ENCODE measurements at regions not wholly inside any gene's neighbourhood (a gene's known extent, or its start where the extent isn't known, plus 50 kb on each side); places are given as distances from the start of the nearest gene placed in this dataset.

DNA sequence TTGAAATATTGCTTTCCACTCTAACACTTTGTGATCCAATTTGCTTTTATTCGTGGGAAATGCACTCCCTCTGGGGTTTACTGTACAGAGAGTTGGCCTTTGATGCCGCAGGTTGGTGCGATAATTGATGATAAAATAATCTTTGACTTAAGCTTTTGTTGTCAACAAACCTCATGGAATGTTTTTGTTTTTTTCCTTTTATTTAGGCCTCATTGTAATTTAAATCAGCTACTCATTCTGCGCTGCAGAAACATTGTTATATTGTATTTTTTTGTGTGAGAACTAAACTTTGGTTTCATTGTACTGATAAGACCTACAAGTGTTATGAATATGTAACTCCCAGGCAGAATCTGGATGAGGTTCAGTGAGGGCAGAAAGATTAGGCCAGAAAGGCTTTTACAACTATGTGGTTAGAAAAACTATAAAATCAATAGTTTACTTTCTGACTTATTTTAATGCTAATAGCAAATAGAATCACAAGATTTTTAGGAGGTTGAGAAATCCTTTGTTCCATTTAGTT, 76.8 kb upstream of the POM121L12 start:
- no peak for DNase-seq
- H3K36me3 ChIP-seq (ENCODE audit: low read depth): no peaks in the 10 kb centered on the region
- ChIA-PET POLR2A (ENCODE audit: unreplicated experiment) (no interaction called here), CTCF (no interaction called here)
- H3K4me3 ChIP-seq: no peak overlapping the region
- H2AFZ ChIP-seq: no peak overlapping the region
- H3K4me2 ChIP-seq: no peak overlapping the region
- H3K27ac ChIP-seq: no peak overlapping the region
- H3K4me1 ChIP-seq (replicated peaks; ENCODE audit: insufficient read depth): no peaks in the 10 kb centered on the region
- no peak for TF ChIP-seq EZH2 (IDR thresholded peaks at IDR 0.05; ENCODE audit: low read depth)
- TF ChIP-seq CTCF (conservative IDR thresholded peaks at IDR 0.05): no peak
- intact Hi-C loops (cut with micrococcal nuclease; ENCODE audit: unreplicated experiment): no loop called here
- BruUV-seq (replicated peaks): no TSS peak
- no peaks in the 10 kb centered on the region for H3K9me3 ChIP-seq (ENCODE audit: insufficient read depth, low read depth)
- H3K79me2 ChIP-seq (ENCODE audit: low read depth): no peaks in the 10 kb centered on the region
- peaks cover 23% of the 10 kb centered on the region; the same call in 1 of the 2 replicates for H3K27me3 ChIP-seq (ENCODE audit: insufficient read depth, low read depth)
- H3F3A ChIP-seq (ENCODE audit: insufficient read depth, low read depth): no peaks in the 10 kb centered on the region
- peaks cover 2% of the 10 kb centered on the region; the same call in 1 of the 2 replicates for H3K9me2 ChIP-seq (ENCODE audit: insufficient read depth)
- H4K20me1 ChIP-seq (ENCODE audit: insufficient read depth): no peaks in the 10 kb centered on the region

- intact Hi-C loops (cut with micrococcal nuclease; ENCODE audit: unreplicated experiment): no loop called here
Measured at GRCh38 chr7:52956379-52956915, 79.0 kb upstream of the POM121L12 start.

DNA sequence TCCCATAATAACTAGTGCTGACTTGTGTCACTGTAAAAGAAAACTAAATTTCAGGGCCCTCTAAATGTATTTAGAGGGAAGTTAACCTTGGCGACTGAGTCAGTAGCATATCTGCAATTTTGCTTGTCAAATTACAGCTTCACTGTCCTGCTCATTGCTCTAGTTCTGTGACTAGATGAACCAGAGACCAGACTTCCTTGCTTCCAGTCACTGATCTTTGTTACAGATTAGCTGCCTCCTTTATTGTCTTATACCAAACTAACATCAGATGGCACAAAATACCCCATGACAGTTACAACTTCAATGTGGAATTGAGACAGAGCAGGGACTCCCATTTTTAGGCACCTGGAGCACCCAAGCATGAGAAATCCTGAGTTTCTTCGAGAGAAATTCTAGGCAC, 79.9 kb upstream of the POM121L12 start:
- POLR2A ChIA-PET (ENCODE audit: unreplicated experiment): no interaction called here
- H3F3A ChIP-seq (ENCODE audit: insufficient read depth, low read depth): no peaks in the 10 kb centered on the region
- intact Hi-C loops (cut with micrococcal nuclease; ENCODE audit: unreplicated experiment): no loop called here
- no peak overlapping the region for H2AFZ ChIP-seq
- peaks cover 3% of the 10 kb centered on the region; the same call in 1 of the 2 replicates for H3K9me2 ChIP-seq (ENCODE audit: insufficient read depth)
- H3K4me2 ChIP-seq: no peak overlapping the region
- DNase-seq: no peak
- no peaks in the 10 kb centered on the region for H3K4me1 ChIP-seq (replicated peaks; ENCODE audit: insufficient read depth)
- H4K20me1 ChIP-seq (ENCODE audit: insufficient read depth): no peaks in the 10 kb centered on the region
- no peak for TF ChIP-seq EZH2 (IDR thresholded peaks at IDR 0.05; ENCODE audit: low read depth)
- TF ChIP-seq CTCF (conservative IDR thresholded peaks at IDR 0.05): no peak
- CTCF ChIA-PET: no interaction called here
- H3K36me3 ChIP-seq (ENCODE audit: low read depth): no peaks in the 10 kb centered on the region
- H3K27ac ChIP-seq: no peak overlapping the region
- no peaks in the 10 kb centered on the region for H3K79me2 ChIP-seq (ENCODE audit: low read depth)
- no TSS peak for BruUV-seq (replicated peaks)
- no peak overlapping the region for H3K4me3 ChIP-seq
- H3K9me3 ChIP-seq (ENCODE audit: insufficient read depth, low read depth): no peaks in the 10 kb centered on the region
- H3K27me3 ChIP-seq (ENCODE audit: insufficient read depth, low read depth): peaks cover 23% of the 10 kb centered on the region; the same call in 1 of the 2 replicates

More at GRCh38 chr7:52956379-52956915, 79.0 kb upstream of the POM121L12 start:
- no peak overlapping the region for H2AFZ ChIP-seq
- no peaks in the 10 kb centered on the region for H3F3A ChIP-seq (ENCODE audit: insufficient read depth, low read depth)
- no peak overlapping the region for H3K27ac ChIP-seq
- no peaks in the 10 kb centered on the region for H3K9me3 ChIP-seq (ENCODE audit: insufficient read depth, low read depth)
- no peaks in the 10 kb centered on the region for H3K36me3 ChIP-seq (ENCODE audit: low read depth)
- TF ChIP-seq EZH2 (IDR thresholded peaks at IDR 0.05; ENCODE audit: low read depth) (no peak), CTCF (conservative IDR thresholded peaks at IDR 0.05) (no peak)
- H3K4me3 ChIP-seq: no peak overlapping the region
- no peak for DNase-seq
- H3K4me1 ChIP-seq (replicated peaks; ENCODE audit: insufficient read depth): no peaks in the 10 kb centered on the region
- no peaks in the 10 kb centered on the region for H4K20me1 ChIP-seq (ENCODE audit: insufficient read depth)
- peaks cover 23% of the 10 kb centered on the region; the same call in 1 of the 2 replicates for H3K27me3 ChIP-seq (ENCODE audit: insufficient read depth, low read depth)
- ChIA-PET POLR2A (ENCODE audit: unreplicated experiment) (no interaction called here), CTCF (no interaction called here)
- BruUV-seq (replicated peaks): no TSS peak
- H3K79me2 ChIP-seq (ENCODE audit: low read depth): no peaks in the 10 kb centered on the region
- no peak overlapping the region for H3K4me2 ChIP-seq
- peaks cover 3% of the 10 kb centered on the region; the same call in 1 of the 2 replicates for H3K9me2 ChIP-seq (ENCODE audit: insufficient read depth)
